Upper lobe of left lung (tissue), 4 donors: ENCODE measurements at regions not wholly inside any gene's neighbourhood (a gene's known extent, or its start where the extent isn't known, plus 50 kb on each side); places are given as distances from the start of the nearest gene placed in this dataset.

Experiments
- EP300 ChIP-seq, 4 donors: sonication (generic); formaldehyde crosslinking; IDR thresholded peaks; one replicate each; pipeline ENCODE4 v1.5.1; 2017; ENCODE audit warnings: antibody characterized with exemption in 4 of 4, control low read depth in 2 of 4
- POLR2A ChIP-seq, 4 donors: fragments of 450-650 bp; IDR thresholded peaks; one replicate each; pipeline ENCODE4 v1.5.1; 2016 to 2017; ENCODE audit warnings: antibody characterized with exemption in 4 of 4, mild to moderate bottlenecking in 2 of 4
- POLR2AphosphoS5 ChIP-seq, 2 donors: sonication (generic); formaldehyde crosslinking; IDR thresholded peaks; one replicate each; pipeline ENCODE4 v1.5.1; 2017; ENCODE audit warnings: antibody characterized with exemption in 2 of 2
- TF ChIP-seq, protein P1 (sequence below), 6 experiments: fragments of 450-650 bp in 4 of 6; fragments of 200-600 bp in 2 of 6; sonication (generic) in 2 of 6; IDR thresholded peaks; one replicate each; pipeline ENCODE4 v1.5.1; 2016 to 2019; ENCODE audit warnings: antibody characterized with exemption in 6 of 6

GRCh38 chr1:98088381-98088780 lies 167.5 kb upstream of the DPYD start:
- TF ChIP-seq, protein P1, sequence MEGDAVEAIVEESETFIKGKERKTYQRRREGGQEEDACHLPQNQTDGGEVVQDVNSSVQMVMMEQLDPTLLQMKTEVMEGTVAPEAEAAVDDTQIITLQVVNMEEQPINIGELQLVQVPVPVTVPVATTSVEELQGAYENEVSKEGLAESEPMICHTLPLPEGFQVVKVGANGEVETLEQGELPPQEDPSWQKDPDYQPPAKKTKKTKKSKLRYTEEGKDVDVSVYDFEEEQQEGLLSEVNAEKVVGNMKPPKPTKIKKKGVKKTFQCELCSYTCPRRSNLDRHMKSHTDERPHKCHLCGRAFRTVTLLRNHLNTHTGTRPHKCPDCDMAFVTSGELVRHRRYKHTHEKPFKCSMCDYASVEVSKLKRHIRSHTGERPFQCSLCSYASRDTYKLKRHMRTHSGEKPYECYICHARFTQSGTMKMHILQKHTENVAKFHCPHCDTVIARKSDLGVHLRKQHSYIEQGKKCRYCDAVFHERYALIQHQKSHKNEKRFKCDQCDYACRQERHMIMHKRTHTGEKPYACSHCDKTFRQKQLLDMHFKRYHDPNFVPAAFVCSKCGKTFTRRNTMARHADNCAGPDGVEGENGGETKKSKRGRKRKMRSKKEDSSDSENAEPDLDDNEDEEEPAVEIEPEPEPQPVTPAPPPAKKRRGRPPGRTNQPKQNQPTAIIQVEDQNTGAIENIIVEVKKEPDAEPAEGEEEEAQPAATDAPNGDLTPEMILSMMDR (IDR thresholded peaks at IDR 0.05) = no peak
- TF ChIP-seq POLR2A (IDR thresholded peaks at IDR 0.05) (no peak), POLR2AphosphoS5 (IDR thresholded peaks at IDR 0.05) (no peak), EP300 (IDR thresholded peaks at IDR 0.05) (no peak)
